SH-SY5Y (cell line): ENCODE measurements at regions not wholly inside any gene's neighbourhood (a gene's known extent, or its start where the extent isn't known, plus 50 kb on each side); places are given as distances from the start of the nearest gene placed in this dataset.
A peak's percentile ranks its signal among the peaks of the same experiment; 100 is the strongest.

Experiments used
- GATA2 ChIP-seq: IDR thresholded peaks from 2 replicates; pipeline ENCODE4 v1.6.1; 2011; ENCODE audit warnings: mild to moderate bottlenecking, low read depth, low read length
- GATA3 ChIP-seq: IDR thresholded peaks from 2 replicates; pipeline ENCODE4 v1.6.1; 2011; ENCODE audit warnings: low read depth, mild to moderate bottlenecking, low read length, moderate library complexity

GRCh38 chr14:54213536-54213935 is 183.3 kb upstream of the CDKN3 start:
- TF ChIP-seq GATA2 (no peak), GATA3 (no peak)

- no peak for TF ChIP-seq GATA3
- no peak for TF ChIP-seq GATA2
Observed at GRCh38 chr14:54216827-54217226, 180.0 kb upstream of the CDKN3 start.

- TF ChIP-seq GATA2 (no peak), GATA3 (no peak)
Observed at GRCh38 chr14:54219261-54220070, 177.3 kb upstream of the CDKN3 start.

GRCh38 chr14:54220071-54220703 is 176.6 kb upstream of the CDKN3 start:
- TF ChIP-seq GATA3 (no peak), GATA2 (no peak)

GRCh38 chr14:54220704-54221431 is 175.9 kb upstream of the CDKN3 start:
- TF ChIP-seq GATA2, result no peak
- no peak for TF ChIP-seq GATA3

GRCh38 chr14:54221432-54221803 is 175.4 kb upstream of the CDKN3 start:
- TF ChIP-seq GATA3, result no peak
- TF ChIP-seq GATA2, result no peak

GRCh38 chr14:54221971-54222370 is 174.8 kb upstream of the CDKN3 start:
- TF ChIP-seq GATA3, result no peak
- no peak for TF ChIP-seq GATA2

GRCh38 chr14:54223831-54224402 is 172.9 kb upstream of the CDKN3 start:
- TF ChIP-seq GATA2 (peak; percentile 20; the same call in 1 of the 2 replicates), GATA3 (peak; percentile 77)

- TF ChIP-seq GATA3, result peak; percentile 63; the same call in 1 of the 2 replicates
- peak; percentile 85 for TF ChIP-seq GATA2
Observed at GRCh38 chr14:54225457-54226060, 171.2 kb upstream of the CDKN3 start.

- no peak for TF ChIP-seq GATA3
- no peak for TF ChIP-seq GATA2
Observed at GRCh38 chr14:54226103-54226502, 170.7 kb upstream of the CDKN3 start.

GRCh38 chr14:54226558-54226957 is 170.2 kb upstream of the CDKN3 start:
- no peak for TF ChIP-seq GATA2

- TF ChIP-seq GATA3 (no peak), GATA2 (no peak)
Observed at GRCh38 chr14:54229136-54229535, 167.7 kb upstream of the CDKN3 start.

- TF ChIP-seq GATA3 (no peak), GATA2 (no peak)
Observed at GRCh38 chr14:54230645-54231044, 166.2 kb upstream of the CDKN3 start.

GRCh38 chr14:54232735-54233134 is 164.1 kb upstream of the CDKN3 start:
- no peak for TF ChIP-seq GATA3
- TF ChIP-seq GATA2, result no peak

GRCh38 chr14:54241517-54241916 is 155.3 kb upstream of the CDKN3 start:
- TF ChIP-seq GATA3, result no peak
